Liver (tissue), 8 donors: ENCODE measurements at regions not wholly inside any gene's neighbourhood (a gene's known extent, or its start where the extent isn't known, plus 50 kb on each side); places are given as distances from the start of the nearest gene placed in this dataset.

Experiments
- DNase-seq: peaks from one replicate; pipeline ENCODE4 v3.0.0-alpha.2; 2017; ENCODE audit warnings: low spot score
- H3K27ac ChIP-seq, 2 donors: one replicate each; pipeline ENCODE4 v1.7.0; 2013; ENCODE audit warnings: inconsistent platforms in 2 of 2, low read length in 2 of 2, control low read depth in 1 of 2, low read depth in 1 of 2, mild to moderate bottlenecking in 1 of 2
- H3K27me3 ChIP-seq, 4 donors: one replicate each; pipeline versions ENCODE4 v1.6.1 to v1.7.0; 2013; ENCODE audit warnings: low read length in 3 of 4, inconsistent platforms in 1 of 4, mild to moderate bottlenecking in 1 of 4, moderate library complexity in 1 of 4; ENCODE audit not compliant: control insufficient read depth in 4 of 4, insufficient read depth in 4 of 4
- H3K36me3 ChIP-seq, 4 donors: one replicate each; pipeline versions ENCODE4 v1.6.1 to v1.7.0; 2013; ENCODE audit warnings: low read length in 3 of 4, mild to moderate bottlenecking in 3 of 4, low read depth in 1 of 4, moderate library complexity in 1 of 4; ENCODE audit not compliant: control insufficient read depth in 4 of 4, insufficient read depth in 3 of 4
- H3K4me1 ChIP-seq, 4 donors: one replicate each; pipeline versions ENCODE4 v1.6.1 to v1.7.0; 2013; ENCODE audit warnings: low read length in 3 of 4, mild to moderate bottlenecking in 3 of 4, moderate library complexity in 1 of 4; ENCODE audit not compliant: control insufficient read depth in 4 of 4, insufficient read depth in 4 of 4
- H3K4me3 ChIP-seq, 3 donors: one replicate each; pipeline versions ENCODE4 v1.6.1 to v1.7.0; 2013; ENCODE audit warnings: low read length in 3 of 3, control low read depth in 1 of 3, low read depth in 1 of 3, mild to moderate bottlenecking in 1 of 3
- H3K9ac ChIP-seq, 2 donors: one replicate each; pipeline ENCODE4 v1.7.0; 2013; ENCODE audit warnings: low read length in 2 of 2, mild to moderate bottlenecking in 2 of 2, moderate library complexity in 2 of 2, control low read depth in 1 of 2, low read depth in 1 of 2
- H3K9me3 ChIP-seq, 4 donors: one replicate each; pipeline versions ENCODE4 v1.6.1 to v1.7.0; 2013; ENCODE audit warnings: low read length in 3 of 4; ENCODE audit not compliant: control insufficient read depth in 4 of 4
- CTCF ChIP-seq: fragments of 150-350 bp; IDR thresholded peaks from 2 replicates; pipeline ENCODE4 v1.5.1; 2017; ENCODE audit warnings: improper control_type of control experiment, low read depth, low read length; ENCODE audit not compliant: missing input control
- EGR1 ChIP-seq, 2 donors: IDR thresholded peaks; 2 replicates each; pipeline ENCODE4 v1.6.1; 2016 to 2018; ENCODE audit warnings: antibody characterized with exemption in 2 of 2, low read depth in 2 of 2
- FOXA1 ChIP-seq: IDR thresholded peaks from 2 replicates; pipeline ENCODE4 v1.6.1; 2016; ENCODE audit warnings: antibody characterized with exemption
- FOXA2 ChIP-seq: IDR thresholded peaks from 2 replicates; pipeline ENCODE4 v1.6.1; 2016; ENCODE audit warnings: antibody characterized with exemption
- GABPA ChIP-seq, 2 donors: IDR thresholded peaks in 1 of 2; conservative IDR thresholded peaks in 1 of 2; 2 replicates each; pipeline ENCODE4 v1.6.1; 2016; ENCODE audit warnings: antibody characterized with exemption in 2 of 2, mild to moderate bottlenecking in 1 of 2, moderate library complexity in 1 of 2
- HNF4A ChIP-seq, 2 donors: conservative IDR thresholded peaks; 2 replicates each; pipeline ENCODE4 v1.6.1; 2016; ENCODE audit warnings: antibody characterized with exemption in 2 of 2, mild to moderate bottlenecking in 2 of 2
- HNF4G ChIP-seq: IDR thresholded peaks from 2 replicates; pipeline ENCODE4 v1.6.1; 2016; ENCODE audit warnings: antibody characterized with exemption
- JUND ChIP-seq, 2 donors: IDR thresholded peaks; 2 replicates each; pipeline ENCODE4 v1.6.1; 2016; ENCODE audit warnings: antibody characterized with exemption in 2 of 2
- MAX ChIP-seq: IDR thresholded peaks from 2 replicates; pipeline ENCODE4 v1.6.1; 2016; ENCODE audit warnings: antibody characterized with exemption
- NR2F2 ChIP-seq: IDR thresholded peaks from 2 replicates; pipeline ENCODE4 v1.6.1; 2016; ENCODE audit warnings: antibody characterized with exemption
- RAD21 ChIP-seq, 2 donors: IDR thresholded peaks; 2 replicates each; pipeline ENCODE4 v1.6.1; 2016; ENCODE audit warnings: antibody characterized with exemption in 2 of 2, mild to moderate bottlenecking in 2 of 2
- REST ChIP-seq: IDR thresholded peaks from 2 replicates; pipeline ENCODE4 v1.6.1; 2016; ENCODE audit warnings: antibody characterized with exemption, mild to moderate bottlenecking
- RXRA ChIP-seq, 2 donors: IDR thresholded peaks; 2 replicates each; pipeline ENCODE4 v1.6.1; 2017 to 2018; ENCODE audit warnings: antibody characterized with exemption in 2 of 2, mild to moderate bottlenecking in 1 of 2
- SP1 ChIP-seq: IDR thresholded peaks from 2 replicates; pipeline ENCODE4 v1.6.1; 2018; ENCODE audit warnings: antibody characterized with exemption, mild to moderate bottlenecking
- TAF1 ChIP-seq: conservative IDR thresholded peaks from 2 replicates; pipeline ENCODE4 v1.6.1; 2016; ENCODE audit warnings: antibody characterized with exemption, mild to moderate bottlenecking
- YY1 ChIP-seq: IDR thresholded peaks from 2 replicates; pipeline ENCODE4 v1.6.1; 2016; ENCODE audit warnings: antibody characterized with exemption, mild to moderate bottlenecking
- ZBTB33 ChIP-seq: IDR thresholded peaks from 2 replicates; pipeline ENCODE4 v1.6.1; 2016; ENCODE audit warnings: antibody characterized with exemption
- WGBS: extraction: QIAGEN DNeasy Blood & Tissue Kit; methylation state at CpG from one replicate; pipeline ENCODE4 v1.1.7; 2013; 5-methylcytosine and 5-hydroxymethylcytosine counted together
- TF ChIP-seq, protein P1 (sequence below): IDR thresholded peaks from 2 replicates; pipeline ENCODE4 v1.6.1; 2016; ENCODE audit warnings: antibody characterized with exemption
- donor health status: healthy.
- donor health status: healthy.
- donor health status: healthy.
- donor health status: healthy.
- donor health status: healthy.

DNA sequence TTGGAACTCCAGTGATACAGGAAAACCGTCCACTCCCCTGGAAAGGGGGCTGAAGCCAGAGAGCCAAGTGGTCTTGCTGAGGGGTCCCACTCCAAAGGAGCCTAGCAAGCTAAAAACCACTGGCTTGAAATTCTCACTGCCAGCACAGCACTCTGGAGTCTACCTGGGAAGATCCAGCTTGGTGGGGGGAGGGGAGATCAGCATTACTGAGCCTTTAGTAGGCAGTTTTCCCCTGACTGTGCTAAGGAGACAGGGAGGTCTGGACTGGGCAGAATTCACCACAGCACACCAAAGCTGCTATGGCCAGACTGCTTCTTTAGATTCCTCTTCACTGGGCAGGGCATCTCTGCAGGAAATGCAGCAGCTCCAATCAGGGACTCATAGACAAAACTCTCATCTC, 510.7 kb upstream of the LRRTM1 start:
- no peaks in the 10 kb centered on the region for H3K4me1 ChIP-seq
- H3K27ac ChIP-seq: no peak overlapping the region
- H3K36me3 ChIP-seq: no peaks in the 10 kb centered on the region
- 39% methylated on average over 1 of the region's 1 CpG for WGBS
- DNase-seq: no peak
- no peak overlapping the region for H3K9ac ChIP-seq
- no peaks in the 10 kb centered on the region for H3K9me3 ChIP-seq
- no peak for TF ChIP-seq REST
- TF ChIP-seq ZBTB33: no peak
- TF ChIP-seq JUND (IDR thresholded peaks at IDR 0.05): no peak
- TF ChIP-seq HNF4G: no peak
- H3K4me3 ChIP-seq: no peak overlapping the region
- H3K27me3 ChIP-seq: no peaks in the 10 kb centered on the region

DNA sequence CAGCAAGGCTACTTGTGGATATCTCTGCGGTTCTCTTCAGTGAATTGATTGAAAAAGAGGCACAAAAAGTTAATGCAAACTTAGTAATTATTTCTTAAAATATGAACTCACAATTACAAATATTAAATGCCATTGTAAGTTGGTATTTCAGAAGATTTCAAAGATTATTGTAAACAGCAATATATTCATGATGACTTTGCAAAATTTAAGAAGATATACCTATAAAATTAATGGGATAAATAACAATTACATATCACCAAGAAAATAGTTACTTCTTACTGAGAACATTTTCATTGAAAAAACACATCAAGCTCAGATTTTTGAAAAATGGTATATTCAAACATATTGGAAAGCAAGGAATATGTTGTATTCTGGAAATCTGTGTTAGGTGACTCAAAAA, 482.0 kb upstream of the LRRTM1 start:
- no peak overlapping the region for H3K27ac ChIP-seq

More for the DNA sequence above, 482.0 kb upstream of the LRRTM1 start:
- Histone ChIP-seq H3K27me3 (no peaks in the 10 kb centered on the region), H3K36me3 (no peaks in the 10 kb centered on the region), H3K9me3 (peaks cover 0 to 3% (median 0%) of the 10 kb centered on the region in 4 donors), H3K4me3 (no peak overlapping the region), H3K9ac (no peak overlapping the region), H3K4me1 (no peaks in the 10 kb centered on the region)
- 57% methylated on average over 1 of the region's 1 CpG for WGBS
- DNase-seq: no peak
- TF ChIP-seq REST: no peak
- no peak for TF ChIP-seq GABPA (IDR thresholded peaks at IDR 0.05 in 1 of 2, conservative IDR thresholded peaks at IDR 0.05 in 1 of 2)
- TF ChIP-seq JUND (IDR thresholded peaks at IDR 0.05): no peak
- TF ChIP-seq TAF1: no peak
- TF ChIP-seq FOXA1: no peak
- no peak for TF ChIP-seq NR2F2
- no peak for TF ChIP-seq SP1
- no peak for TF ChIP-seq HNF4A (conservative IDR thresholded peaks at IDR 0.05)
- TF ChIP-seq RXRA (IDR thresholded peaks at IDR 0.05): no peak
- no peak for TF ChIP-seq YY1
- TF ChIP-seq, protein P1, sequence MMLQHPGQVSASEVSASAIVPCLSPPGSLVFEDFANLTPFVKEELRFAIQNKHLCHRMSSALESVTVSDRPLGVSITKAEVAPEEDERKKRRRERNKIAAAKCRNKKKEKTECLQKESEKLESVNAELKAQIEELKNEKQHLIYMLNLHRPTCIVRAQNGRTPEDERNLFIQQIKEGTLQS: no peak
- no peak for TF ChIP-seq FOXA2
- TF ChIP-seq EGR1 (IDR thresholded peaks at IDR 0.05; ENCODE audit: low read depth in 2 of 2): no peak
- no peak for TF ChIP-seq RAD21 (IDR thresholded peaks at IDR 0.05)
- no peak for TF ChIP-seq CTCF
- no peak for TF ChIP-seq HNF4G
- no peak for TF ChIP-seq ZBTB33
- TF ChIP-seq MAX: no peak
